ENCODE measurements at regions not wholly inside any gene's neighbourhood (a gene's known extent, or its start where the extent isn't known, plus 50 kb on each side); places are given as distances from the start of the nearest gene placed in this dataset.

- TF ChIP-seq CTCF (conservative IDR thresholded peaks at IDR 0.05; ENCODE audit: low read length) = no peak
- TF ChIP-seq EZH2phosphoT487 (IDR thresholded peaks at IDR 0.05; ENCODE audit: borderline replicate concordance) = no peak
Observed at GRCh38 chr13:22162889-22163288, 492.0 kb downstream of the FGF9 start.
